Adrenal gland (tissue), 9 donors: ENCODE measurements at regions not wholly inside any gene's neighbourhood (a gene's known extent, or its start where the extent isn't known, plus 50 kb on each side); places are given as distances from the start of the nearest gene placed in this dataset.

Source experiments
- DNase-seq, 7 donors: peaks; one replicate each; pipeline ENCODE4 v3.0.0-alpha.2; 2019 to 2020
- H3K27ac ChIP-seq, 5 donors: fragments of 200-600 bp; sonication (generic) in 4 of 5; 1 replicate in 3 of 5; 2 replicates in 2 of 5; pipeline versions ENCODE4 v1.5.1 to v1.8.0; 2016 to 2020; ENCODE audit warnings: mild to moderate bottlenecking in 1 of 5
- H3K27me3 ChIP-seq: fragments of 200-600 bp; 2 replicates; pipeline ENCODE4 v1.8.0; 2021
- H3K36me3 ChIP-seq, 2 donors: fragments of 200-600 bp; replicated peaks in 1 of 2; 1 replicate in 1 of 2; 2 replicates in 1 of 2; pipeline versions ENCODE4 v1.5.1 to v1.8.0; 2018 to 2022
- H3K4me1 ChIP-seq, 2 donors: fragments of 200-600 bp; replicated peaks in 1 of 2; 1 replicate in 1 of 2; 2 replicates in 1 of 2; pipeline versions ENCODE4 v1.5.1 to v1.8.0; 2018 to 2021
- H3K4me3 ChIP-seq, 4 donors: fragments of 200-600 bp; sonication (generic) in 3 of 4; one replicate each; pipeline ENCODE4 v1.5.1; 2016 to 2018
- H3K9me3 ChIP-seq, 3 donors: fragments of 200-600 bp; sonication (generic) in 1 of 3; replicated peaks in 1 of 3; 1 replicate in 2 of 3; 2 replicates in 1 of 3; pipeline versions ENCODE4 v1.5.1 to v1.8.0; 2016 to 2021
- POLR2A ChIP-seq, 2 donors: fragments of 450-650 bp; IDR thresholded peaks; one replicate each; pipeline ENCODE4 v1.6.1; 2017; ENCODE audit warnings: antibody characterized with exemption in 2 of 2, mild to moderate bottlenecking in 2 of 2, moderate library complexity in 1 of 2
- WGBS, 4 donors: extraction: QIAGEN DNeasy Blood & Tissue Kit in 2 of 4; methylation state at CpG; one replicate each; pipeline versions ENCODE4 v1.1.5 to v1.1.7; 2013 to 2017; 5-methylcytosine and 5-hydroxymethylcytosine counted together
- intact Hi-C, 2 donors: fragments of 100-400 bp; cut with DNase I; formaldehyde crosslinking; loops; one replicate each; pipeline versions ENCODE4 v1.14.1 to v1.15.0; 2022 to 2023
- TF ChIP-seq, protein P1 (sequence below), 6 experiments: fragments of 450-650 bp in 4 of 6; fragments of 200-600 bp in 2 of 6; sonication (generic) in 1 of 6; IDR thresholded peaks; 1 replicate in 5 of 6; 2 replicates in 1 of 6; pipeline versions ENCODE4 v1.5.1 to v1.8.0; 2016 to 2021; ENCODE audit warnings: antibody characterized with exemption in 6 of 6, mild to moderate bottlenecking in 2 of 6, moderate library complexity in 1 of 6
- donor health status: healthy with polysubstance abuse.
- donor health status: Bipolar disorder and iron deficiency.
- donor health status: DM: yes; HTN: yes; CAD: no.
- donor health status: DM: no; HTN: no; CAD: no.
- donor health status: DM: no; HTN: no; CAD: no.

- H3K4me1 ChIP-seq: no peaks in the 10 kb centered on the region
- no peaks in the 10 kb centered on the region for H3K36me3 ChIP-seq
- no peak overlapping the region for H3K27ac ChIP-seq
- TF ChIP-seq, protein P1, sequence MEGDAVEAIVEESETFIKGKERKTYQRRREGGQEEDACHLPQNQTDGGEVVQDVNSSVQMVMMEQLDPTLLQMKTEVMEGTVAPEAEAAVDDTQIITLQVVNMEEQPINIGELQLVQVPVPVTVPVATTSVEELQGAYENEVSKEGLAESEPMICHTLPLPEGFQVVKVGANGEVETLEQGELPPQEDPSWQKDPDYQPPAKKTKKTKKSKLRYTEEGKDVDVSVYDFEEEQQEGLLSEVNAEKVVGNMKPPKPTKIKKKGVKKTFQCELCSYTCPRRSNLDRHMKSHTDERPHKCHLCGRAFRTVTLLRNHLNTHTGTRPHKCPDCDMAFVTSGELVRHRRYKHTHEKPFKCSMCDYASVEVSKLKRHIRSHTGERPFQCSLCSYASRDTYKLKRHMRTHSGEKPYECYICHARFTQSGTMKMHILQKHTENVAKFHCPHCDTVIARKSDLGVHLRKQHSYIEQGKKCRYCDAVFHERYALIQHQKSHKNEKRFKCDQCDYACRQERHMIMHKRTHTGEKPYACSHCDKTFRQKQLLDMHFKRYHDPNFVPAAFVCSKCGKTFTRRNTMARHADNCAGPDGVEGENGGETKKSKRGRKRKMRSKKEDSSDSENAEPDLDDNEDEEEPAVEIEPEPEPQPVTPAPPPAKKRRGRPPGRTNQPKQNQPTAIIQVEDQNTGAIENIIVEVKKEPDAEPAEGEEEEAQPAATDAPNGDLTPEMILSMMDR (IDR thresholded peaks at IDR 0.05): no peak
- TF ChIP-seq POLR2A (IDR thresholded peaks at IDR 0.05): no peak
- H3K9me3 ChIP-seq: no peaks in the 10 kb centered on the region
- intact Hi-C loops: no loop called here
- WGBS, 4 donors: 82 to 92% (median 89%) methylated on average over 7 of the region's 7 CpGs
- no peak overlapping the region for H3K4me3 ChIP-seq
- peak in 3 of 7 donors; percentile 0 to 23 (median 0) for DNase-seq
- H3K27me3 ChIP-seq: no peaks in the 10 kb centered on the region
These were observed 66.6 kb upstream of the HDAC4 start for GRCh38 chr2:239467281-239467955.

- Histone ChIP-seq H3K36me3 (no peaks in the 10 kb centered on the region), H3K27me3 (no peaks in the 10 kb centered on the region), H3K27ac (no peak overlapping the region), H3K4me1 (no peaks in the 10 kb centered on the region), H3K4me3 (no peak overlapping the region), H3K9me3 (no peaks in the 10 kb centered on the region)
- TF ChIP-seq, protein P1 (IDR thresholded peaks at IDR 0.05): no peak
- no peak for TF ChIP-seq POLR2A (IDR thresholded peaks at IDR 0.05)
- DNase-seq: peak in 3 of 7 donors; percentile 6 to 31 (median 14)
- 86 to 92% (median 90%) methylated on average over 13 to 14 of the region's 14 CpGs for WGBS, 4 donors
- intact Hi-C loops: no loop called here
These were observed 66.0 kb upstream of the HDAC4 start for GRCh38 chr2:239466755-239467271.

- TF ChIP-seq, protein P1 (IDR thresholded peaks at IDR 0.05): no peak
- no peak for TF ChIP-seq POLR2A (IDR thresholded peaks at IDR 0.05)
- H3K4me3 ChIP-seq: no peak overlapping the region
- no peaks in the 10 kb centered on the region for H3K27me3 ChIP-seq
- intact Hi-C loops: no loop called here
- H3K27ac ChIP-seq: peak overlapping the region in 3 of 5 donors; percentile 13 to 84 (median 60)
- 87 to 91% (median 89%) methylated on average over 7 to 10 of the region's 10 CpGs for WGBS, 4 donors
- H3K9me3 ChIP-seq: no peaks in the 10 kb centered on the region
- DNase-seq: peak in 3 of 7 donors; percentile 5 to 43 (median 14)
- no peaks in the 10 kb centered on the region for H3K36me3 ChIP-seq
- H3K4me1 ChIP-seq: no peaks in the 10 kb centered on the region
These were observed 65.4 kb upstream of the HDAC4 start for GRCh38 chr2:239466061-239466754.
